HG02938 (cell line): ENCODE measurements at regions not wholly inside any gene's neighbourhood (a gene's known extent, or its start where the extent isn't known, plus 50 kb on each side); places are given as distances from the start of the nearest gene placed in this dataset.

Experiments used
- ATAC-seq: cut with Tn5 transposase; IDR thresholded peaks from one replicate; pipeline ENCODE4 v1.9.1; 2021; ENCODE audit warnings: mild to moderate bottlenecking, moderate library complexity; ENCODE audit not compliant: unreplicated experiment

GRCh38 chr9:12874395-12874794 is 99.6 kb downstream of the LURAP1L start:
- no peak for ATAC-seq

GRCh38 chr9:12875191-12875590 is 100.4 kb downstream of the LURAP1L start:
- no peak for ATAC-seq

- ATAC-seq: no peak
These were observed 102.1 kb downstream of the LURAP1L start for GRCh38 chr9:12876872-12877271.

GRCh38 chr9:12878351-12878978 is 103.6 kb downstream of the LURAP1L start:
- ATAC-seq: no peak

- no peak for ATAC-seq
These were observed 105.1 kb downstream of the LURAP1L start for GRCh38 chr9:12879961-12880360.

- ATAC-seq: no peak
These were observed 105.7 kb downstream of the LURAP1L start for GRCh38 chr9:12880406-12881015.

- no peak for ATAC-seq
These were observed 107.6 kb downstream of the LURAP1L start for GRCh38 chr9:12882430-12882829.

GRCh38 chr9:12884736-12885395 is 110.0 kb downstream of the LURAP1L start:
- ATAC-seq: no peak

GRCh38 chr9:12889402-12890106 is 114.7 kb downstream of the LURAP1L start:
- ATAC-seq: no peak

GRCh38 chr9:12891588-12891987 is 116.8 kb downstream of the LURAP1L start:
- no peak for ATAC-seq

GRCh38 chr9:12903316-12903715 is 128.5 kb downstream of the LURAP1L start:
- ATAC-seq: no peak

GRCh38 chr9:12904261-12905000 is 129.6 kb downstream of the LURAP1L start:
- ATAC-seq: no peak

GRCh38 chr9:12906646-12907045 is 131.8 kb downstream of the LURAP1L start:
- ATAC-seq: no peak

GRCh38 chr9:12908895-12909294 is 134.1 kb downstream of the LURAP1L start:
- ATAC-seq: no peak

GRCh38 chr9:12915366-12915954 is 140.6 kb downstream of the LURAP1L start:
- ATAC-seq: no peak

- no peak for ATAC-seq
These were observed 141.2 kb downstream of the LURAP1L start for GRCh38 chr9:12916042-12916441.

- ATAC-seq: no peak
These were observed 145.6 kb downstream of the LURAP1L start for GRCh38 chr9:12920437-12920836.

GRCh38 chr9:12921621-12922020 is 146.8 kb downstream of the LURAP1L start:
- no peak for ATAC-seq

- no peak for ATAC-seq
These were observed 147.5 kb downstream of the LURAP1L start for GRCh38 chr9:12922224-12922866.

GRCh38 chr9:12923468-12924009 is 148.7 kb downstream of the LURAP1L start:
- no peak for ATAC-seq
